ENCODE measurements at regions not wholly inside any gene's neighbourhood (a gene's known extent, or its start where the extent isn't known, plus 50 kb on each side); places are given as distances from the start of the nearest gene placed in this dataset.

DNA sequence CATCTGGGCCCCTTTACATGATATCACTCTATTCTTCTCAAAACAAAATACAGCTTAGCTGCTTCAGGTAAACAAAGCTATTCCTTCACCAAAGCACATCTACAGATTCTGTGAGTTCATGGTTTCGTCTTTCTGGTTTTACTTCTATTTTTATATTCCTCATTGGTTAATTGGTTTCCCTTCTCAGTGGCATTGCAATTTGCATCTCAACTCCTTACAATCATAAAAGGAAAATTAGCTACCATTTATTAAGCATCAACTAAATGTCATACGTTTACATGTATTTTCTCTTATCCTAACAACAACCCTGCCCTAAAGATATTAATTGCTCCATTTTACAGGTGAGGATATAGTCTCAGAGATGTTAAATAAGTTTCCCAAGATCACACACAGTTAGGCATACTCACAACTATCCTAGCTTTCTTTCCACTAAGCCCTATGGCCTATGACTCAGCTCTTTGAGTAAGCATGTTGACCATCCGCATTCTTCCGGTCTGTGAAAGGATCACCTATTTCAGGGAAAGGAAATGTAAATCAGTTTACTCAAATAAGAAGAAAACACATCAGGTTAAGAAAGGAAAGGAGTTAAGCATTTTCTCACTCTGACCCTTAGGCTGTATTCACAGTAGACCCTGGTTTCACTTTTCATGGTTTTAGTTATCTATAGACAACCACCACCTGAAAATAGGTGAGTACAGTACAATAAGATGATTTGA is 146.1 kb downstream of the CAAP1 start:
- Histone ChIP-seq H3K4me1 (ENCODE audit: insufficient read depth, low read length, poor library complexity, severe bottlenecking) (peaks cover 4% of the 10 kb centered on the region), H3K27me3 (ENCODE audit: insufficient read depth, low read length, poor library complexity, severe bottlenecking) (no peaks in the 10 kb centered on the region), H4K20me1 (ENCODE audit: insufficient read depth, low read length, poor library complexity, severe bottlenecking) (no peaks in the 10 kb centered on the region), H2AFZ (ENCODE audit: low read length) (no peak overlapping the region), H3K4me3 (ENCODE audit: low read length, poor library complexity, severe bottlenecking) (no peak overlapping the region), H3K4me2 (ENCODE audit: low read depth, low read length, poor library complexity, severe bottlenecking) (no peak overlapping the region), H3K9me3 (ENCODE audit: insufficient read depth, low read depth, low read length) (no peaks in the 10 kb centered on the region), H3K9me2 (replicated peaks; ENCODE audit: low read depth, low read length) (no peaks in the 10 kb centered on the region), H3K36me3 (ENCODE audit: insufficient read depth, low read length) (no peaks in the 10 kb centered on the region), H3K79me2 (ENCODE audit: insufficient read depth, low read length) (no peaks in the 10 kb centered on the region), H3F3A (ENCODE audit: low read depth) (no peaks in the 10 kb centered on the region), H3K9ac (ENCODE audit: low read depth, low read length, poor library complexity, severe bottlenecking) (no peak overlapping the region)
- TF ChIP-seq EZH2phosphoT487 (IDR thresholded peaks at IDR 0.05; ENCODE audit: borderline replicate concordance): no peak
- TF ChIP-seq, protein P1, sequence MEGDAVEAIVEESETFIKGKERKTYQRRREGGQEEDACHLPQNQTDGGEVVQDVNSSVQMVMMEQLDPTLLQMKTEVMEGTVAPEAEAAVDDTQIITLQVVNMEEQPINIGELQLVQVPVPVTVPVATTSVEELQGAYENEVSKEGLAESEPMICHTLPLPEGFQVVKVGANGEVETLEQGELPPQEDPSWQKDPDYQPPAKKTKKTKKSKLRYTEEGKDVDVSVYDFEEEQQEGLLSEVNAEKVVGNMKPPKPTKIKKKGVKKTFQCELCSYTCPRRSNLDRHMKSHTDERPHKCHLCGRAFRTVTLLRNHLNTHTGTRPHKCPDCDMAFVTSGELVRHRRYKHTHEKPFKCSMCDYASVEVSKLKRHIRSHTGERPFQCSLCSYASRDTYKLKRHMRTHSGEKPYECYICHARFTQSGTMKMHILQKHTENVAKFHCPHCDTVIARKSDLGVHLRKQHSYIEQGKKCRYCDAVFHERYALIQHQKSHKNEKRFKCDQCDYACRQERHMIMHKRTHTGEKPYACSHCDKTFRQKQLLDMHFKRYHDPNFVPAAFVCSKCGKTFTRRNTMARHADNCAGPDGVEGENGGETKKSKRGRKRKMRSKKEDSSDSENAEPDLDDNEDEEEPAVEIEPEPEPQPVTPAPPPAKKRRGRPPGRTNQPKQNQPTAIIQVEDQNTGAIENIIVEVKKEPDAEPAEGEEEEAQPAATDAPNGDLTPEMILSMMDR (conservative IDR thresholded peaks at IDR 0.05; ENCODE audit: low read length): no peak

DNA sequence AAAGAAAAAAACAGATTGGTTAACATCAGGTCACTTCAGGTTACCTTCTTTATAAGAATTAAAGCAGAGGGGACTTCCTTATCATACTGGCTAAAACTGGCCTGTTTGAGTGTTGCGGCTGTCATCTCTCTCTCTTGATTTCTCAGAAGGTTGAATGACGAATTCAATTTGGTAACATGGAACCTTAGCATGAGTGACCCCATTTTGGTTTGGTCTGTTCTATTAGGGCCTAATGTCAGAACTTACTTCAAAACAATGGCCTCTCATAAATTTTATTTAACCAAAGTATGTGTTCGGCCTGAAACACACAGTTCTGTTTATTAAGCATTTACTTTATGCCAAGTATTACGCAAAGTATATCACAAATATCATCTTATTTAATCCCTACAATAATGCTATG is 147.5 kb downstream of the CAAP1 start:
- Histone ChIP-seq H3K9me2 (replicated peaks; ENCODE audit: low read depth, low read length) (no peaks in the 10 kb centered on the region), H3K9ac (ENCODE audit: low read depth, low read length, poor library complexity, severe bottlenecking) (no peak overlapping the region), H3K4me2 (ENCODE audit: low read depth, low read length, poor library complexity, severe bottlenecking) (no peak overlapping the region), H2AFZ (ENCODE audit: low read length) (no peak overlapping the region), H3F3A (ENCODE audit: low read depth) (no peaks in the 10 kb centered on the region), H3K4me1 (ENCODE audit: insufficient read depth, low read length, poor library complexity, severe bottlenecking) (peaks cover 4% of the 10 kb centered on the region), H3K27me3 (ENCODE audit: insufficient read depth, low read length, poor library complexity, severe bottlenecking) (no peaks in the 10 kb centered on the region), H3K9me3 (ENCODE audit: insufficient read depth, low read depth, low read length) (no peaks in the 10 kb centered on the region), H3K79me2 (ENCODE audit: insufficient read depth, low read length) (no peaks in the 10 kb centered on the region), H3K36me3 (ENCODE audit: insufficient read depth, low read length) (no peaks in the 10 kb centered on the region), H3K4me3 (ENCODE audit: low read length, poor library complexity, severe bottlenecking) (no peak overlapping the region), H4K20me1 (ENCODE audit: insufficient read depth, low read length, poor library complexity, severe bottlenecking) (no peaks in the 10 kb centered on the region)
- TF ChIP-seq, protein P1 (conservative IDR thresholded peaks at IDR 0.05; ENCODE audit: low read length): no peak
- no peak for TF ChIP-seq EZH2phosphoT487 (IDR thresholded peaks at IDR 0.05; ENCODE audit: borderline replicate concordance)

DNA sequence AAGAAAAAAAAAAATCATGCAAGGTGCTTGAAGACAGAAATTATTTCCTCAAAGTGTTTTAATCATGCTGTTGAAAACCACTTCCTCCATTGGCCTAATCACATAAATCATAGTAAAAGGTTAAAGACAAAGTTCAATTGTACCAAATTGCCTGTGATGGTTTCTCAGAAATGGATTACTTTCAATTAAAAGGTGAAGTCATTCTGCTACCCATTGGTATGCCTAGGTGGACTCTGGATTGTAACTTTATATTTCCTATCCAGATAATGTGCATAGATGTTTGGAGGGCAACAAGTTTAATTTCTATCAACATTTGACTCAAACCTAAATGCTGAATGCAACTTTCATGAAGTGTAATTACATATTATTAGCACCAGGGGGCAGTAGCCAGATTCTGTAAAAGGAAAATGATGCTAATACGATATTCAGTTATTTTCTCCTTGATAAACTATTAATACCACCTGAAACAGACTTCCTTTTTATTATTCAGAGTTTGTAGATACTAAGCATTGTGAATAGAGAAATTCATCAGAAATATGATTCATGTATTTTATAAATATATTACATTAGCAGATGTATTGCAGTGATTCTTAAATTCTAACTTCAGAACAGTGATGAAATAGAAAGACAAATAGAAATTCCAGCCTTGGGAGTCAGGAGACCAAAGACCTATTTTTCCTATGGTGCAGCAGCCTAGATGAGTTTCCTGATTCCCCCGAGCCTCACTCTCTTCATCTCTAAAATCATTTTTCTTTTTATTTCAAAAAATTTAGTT is 148.2 kb downstream of the CAAP1 start:
- Histone ChIP-seq H3K36me3 (ENCODE audit: insufficient read depth, low read length) (no peaks in the 10 kb centered on the region), H3K9ac (ENCODE audit: low read depth, low read length, poor library complexity, severe bottlenecking) (no peak overlapping the region), H3K4me1 (ENCODE audit: insufficient read depth, low read length, poor library complexity, severe bottlenecking) (peaks cover 4% of the 10 kb centered on the region), H3K4me2 (ENCODE audit: low read depth, low read length, poor library complexity, severe bottlenecking) (no peak overlapping the region), H4K20me1 (ENCODE audit: insufficient read depth, low read length, poor library complexity, severe bottlenecking) (no peaks in the 10 kb centered on the region), H3K79me2 (ENCODE audit: insufficient read depth, low read length) (no peaks in the 10 kb centered on the region), H3K9me2 (replicated peaks; ENCODE audit: low read depth, low read length) (no peaks in the 10 kb centered on the region), H3K4me3 (ENCODE audit: low read length, poor library complexity, severe bottlenecking) (no peak overlapping the region), H3F3A (ENCODE audit: low read depth) (no peaks in the 10 kb centered on the region), H3K27me3 (ENCODE audit: insufficient read depth, low read length, poor library complexity, severe bottlenecking) (no peaks in the 10 kb centered on the region), H3K9me3 (ENCODE audit: insufficient read depth, low read depth, low read length) (no peaks in the 10 kb centered on the region), H2AFZ (ENCODE audit: low read length) (no peak overlapping the region)
- TF ChIP-seq, protein P1 (conservative IDR thresholded peaks at IDR 0.05; ENCODE audit: low read length): peak; percentile 84
- TF ChIP-seq EZH2phosphoT487 (IDR thresholded peaks at IDR 0.05; ENCODE audit: borderline replicate concordance): no peak
